IMR-90 (cell line): ENCODE measurements at regions not wholly inside any gene's neighbourhood (a gene's known extent, or its start where the extent isn't known, plus 50 kb on each side); places are given as distances from the start of the nearest gene placed in this dataset.

ENCODE experiments used
- ATAC-seq: fragments of 200-7000 bp; cut with Tn5 transposase; 2 replicates; pipeline ENCODE4 v1.9.1; 2020; ENCODE audit warnings: low read depth, mild to moderate bottlenecking, moderate library complexity
- BruUV-seq: library from RNA; stranded (reverse); fragments of 400-500 nt; replicated peaks from 2 replicates; lab custom pipeline; 2021; lab: Mats Ljungman, UMichigan
- CTCF ChIA-PET: fragments of 300-600 bp; formaldehyde crosslinking; extraction: SDS; loops from one replicate; lab custom pipeline; 2021; ENCODE audit warnings: antibody characterized with exemption; lab: Yijun Ruan, JAX
- POLR2A ChIA-PET: fragments of 300-600 bp; sonication (Branson Sonifier 250); formaldehyde crosslinking; loops from one replicate; lab custom pipeline; 2022; ENCODE audit warnings: antibody characterized with exemption; ENCODE audit not compliant: unreplicated experiment; lab: Charles Lee
- DNase-seq: peaks from one replicate; pipeline ENCODE4 v3.0.0; 2013
- H2AFZ ChIP-seq: replicated peaks from 2 replicates; pipeline ENCODE3; 2013; ENCODE audit warnings: low read length, mild to moderate bottlenecking; ENCODE audit not compliant: poor library complexity
- H2AK5ac ChIP-seq: 2 replicates; pipeline ENCODE4 v1.6.1; 2013; ENCODE audit warnings: low read depth, low read length, inconsistent platforms
- H2AK9ac ChIP-seq: replicated peaks from 2 replicates; pipeline ENCODE3; 2013; ENCODE audit warnings: mild to moderate bottlenecking, low read depth, low read length, moderate library complexity; ENCODE audit not compliant: poor library complexity
- H2BK120ac ChIP-seq: 2 replicates; pipeline ENCODE4 v1.6.1; 2013; ENCODE audit warnings: low read depth, low read length, inconsistent platforms
- H2BK15ac ChIP-seq: 3 replicates; pipeline ENCODE4 v1.6.1; 2013; ENCODE audit warnings: low read depth, low read length, inconsistent platforms
- H2BK20ac ChIP-seq: 2 replicates; pipeline ENCODE4 v1.6.1; 2013; ENCODE audit warnings: low read depth, mild to moderate bottlenecking, inconsistent platforms, low read length, moderate library complexity
- H2BK5ac ChIP-seq: 2 replicates; pipeline ENCODE4 v1.6.1; 2013; ENCODE audit warnings: mild to moderate bottlenecking, low read depth, low read length, inconsistent platforms; ENCODE audit not compliant: poor library complexity, severe bottlenecking
- H3K14ac ChIP-seq: replicated peaks from 2 replicates; pipeline ENCODE4 v1.6.1; 2013; ENCODE audit warnings: low read depth, low read length, inconsistent platforms
- H3K18ac ChIP-seq: 2 replicates; pipeline ENCODE4 v1.6.1; 2013; ENCODE audit warnings: low read depth, low read length, control low read depth
- H3K23ac ChIP-seq: 2 replicates; pipeline ENCODE4 v1.6.1; 2013; ENCODE audit warnings: low read depth, low read length, inconsistent platforms
- H3K27ac ChIP-seq: 2 replicates; pipeline ENCODE4 v1.5.1; 2013; ENCODE audit warnings: mild to moderate bottlenecking, control low read depth, low read length; ENCODE audit not compliant: insufficient read depth
- H3K27me3 ChIP-seq: 2 replicates; pipeline ENCODE4 v1.6.1; 2013; ENCODE audit warnings: low read length; ENCODE audit not compliant: control insufficient read depth, insufficient read depth
- H3K36me3 ChIP-seq: 2 replicates; pipeline ENCODE4 v1.6.1; 2013; ENCODE audit warnings: low read length, mixed read lengths; ENCODE audit not compliant: control insufficient read depth, insufficient read depth
- H3K4ac ChIP-seq: 2 replicates; pipeline ENCODE4 v1.6.1; 2013; ENCODE audit warnings: low read depth, low read length, inconsistent platforms
- H3K4me1 ChIP-seq: 2 replicates; pipeline ENCODE4 v1.6.1; 2013; ENCODE audit warnings: low read length, mixed read lengths; ENCODE audit not compliant: control insufficient read depth, insufficient read depth
- H3K4me2 ChIP-seq: 2 replicates; pipeline ENCODE4 v1.6.1; 2013; ENCODE audit warnings: low read depth, mild to moderate bottlenecking, control low read depth, low read length, moderate library complexity
- H3K4me3 ChIP-seq: 2 replicates; pipeline ENCODE4 v1.5.1; 2013; ENCODE audit warnings: low read depth, mild to moderate bottlenecking, control low read depth, low read length, moderate library complexity; ENCODE audit not compliant: insufficient read depth
- H3K56ac ChIP-seq: 2 replicates; pipeline ENCODE4 v1.6.1; 2013; ENCODE audit warnings: low read length, inconsistent platforms; ENCODE audit not compliant: insufficient read depth; ENCODE audit errors: extremely low read depth
- H3K79me1 ChIP-seq, 2 experiments: 2 replicates each; pipeline ENCODE4 v1.6.1; 2013; ENCODE audit warnings: low read length in 2 of 2, inconsistent platforms in 1 of 2, low read depth in 1 of 2
- H3K9ac ChIP-seq: 2 replicates; pipeline ENCODE4 v1.6.1; 2013; ENCODE audit warnings: low read depth, low read length, control low read depth
- H3K9me1 ChIP-seq: 2 replicates; pipeline ENCODE4 v1.6.1; 2013; ENCODE audit warnings: low read length, inconsistent platforms; ENCODE audit not compliant: insufficient read depth
- H3K9me3 ChIP-seq: 2 replicates; pipeline ENCODE4 v1.6.1; 2013; ENCODE audit warnings: low read length; ENCODE audit not compliant: control insufficient read depth, insufficient read depth
- H4K20me1 ChIP-seq: 2 replicates; pipeline ENCODE4 v1.6.1; 2013; ENCODE audit warnings: low read length, inconsistent platforms; ENCODE audit not compliant: insufficient read depth
- H4K5ac ChIP-seq: 2 replicates; pipeline ENCODE4 v1.6.1; 2013; ENCODE audit warnings: mild to moderate bottlenecking, low read depth, low read length, control low read depth
- H4K8ac ChIP-seq, 2 experiments: 2 replicates each; pipeline ENCODE4 v1.6.1; 2013; ENCODE audit warnings: low read depth in 2 of 2, low read length in 2 of 2, control low read depth in 1 of 2, inconsistent platforms in 1 of 2
- H4K91ac ChIP-seq: 2 replicates; pipeline ENCODE4 v1.6.1; 2013; ENCODE audit warnings: low read depth, low read length, inconsistent platforms; ENCODE audit not compliant: insufficient read depth
- BHLHE40 ChIP-seq: fragments of 150-350 bp; IDR thresholded peaks from 2 replicates; pipeline ENCODE4 v1.6.1; 2016; ENCODE audit warnings: mild to moderate bottlenecking, low read depth, low read length
- CEBPB ChIP-seq: IDR thresholded peaks from 2 replicates; pipeline ENCODE4 v1.6.1; 2012; ENCODE audit warnings: low read depth, low read length, improper control_type of control experiment
- CHD1 ChIP-seq: IDR thresholded peaks from 2 replicates; pipeline ENCODE4 v1.6.1; 2012; ENCODE audit warnings: low read depth, low read length, improper control_type of control experiment
- FOS ChIP-seq: fragments of 150-350 bp; IDR thresholded peaks from 2 replicates; pipeline ENCODE4 v1.6.1; 2016; ENCODE audit warnings: low read depth, low read length
- MAFK ChIP-seq: IDR thresholded peaks from 2 replicates; pipeline ENCODE4 v1.6.1; 2012; ENCODE audit warnings: low read depth, low read length, improper control_type of control experiment
- MAZ ChIP-seq: IDR thresholded peaks from 2 replicates; pipeline ENCODE4 v1.6.1; 2012; ENCODE audit warnings: low read depth, mild to moderate bottlenecking, low read length, improper control_type of control experiment, moderate library complexity, borderline replicate concordance
- MXI1 ChIP-seq: IDR thresholded peaks from 2 replicates; pipeline ENCODE4 v1.6.1; 2012; ENCODE audit warnings: low read depth, mild to moderate bottlenecking, low read length, moderate library complexity, borderline replicate concordance
- NFE2L2 ChIP-seq: fragments of 150-350 bp; IDR thresholded peaks from 2 replicates; pipeline ENCODE4 v1.6.1; 2016; ENCODE audit warnings: low read depth, mild to moderate bottlenecking, low read length
- POLR2A ChIP-seq: IDR thresholded peaks from 2 replicates; pipeline ENCODE4 v1.6.1; 2012; ENCODE audit warnings: mild to moderate bottlenecking, low read depth, low read length
- RAD21 ChIP-seq: IDR thresholded peaks from 2 replicates; pipeline ENCODE4 v1.6.1; 2012; ENCODE audit warnings: low read length, improper control_type of control experiment
- RCOR1 ChIP-seq: IDR thresholded peaks from 2 replicates; pipeline ENCODE4 v1.6.1; 2012; ENCODE audit warnings: mild to moderate bottlenecking, low read length, improper control_type of control experiment; ENCODE audit not compliant: insufficient replicate concordance
- RFX5 ChIP-seq: IDR thresholded peaks from 2 replicates; pipeline ENCODE4 v1.8.0; 2012; ENCODE audit warnings: low read depth, mild to moderate bottlenecking, low read length, moderate library complexity
- SMC3 ChIP-seq: fragments of 150-350 bp; IDR thresholded peaks from 2 replicates; pipeline ENCODE4 v1.6.1; 2016; ENCODE audit warnings: low read depth, mild to moderate bottlenecking, antibody characterized with exemption, low read length, moderate library complexity
- WGBS, 2 experiments: methylation state at CpG; one replicate each; pipeline versions ENCODE4 v1.1.5 to v1.1.7; 2013; ENCODE audit warnings: missing lambda C conversion rate in 2 of 2; ENCODE audit not compliant: insufficient read length in 1 of 2; ENCODE audit errors: extremely low coverage in 2 of 2; 5-methylcytosine and 5-hydroxymethylcytosine counted together
- dilution Hi-C: fragments of 300-500 bp; cut with HindIII; formaldehyde crosslinking; loops from one replicate; pipeline ENCODE4 v1.14.3; 2018; ENCODE audit warnings: low sequenced_read_pairs; ENCODE audit not compliant: unreplicated experiment
- in situ Hi-C: fragments of 300-500 bp; cut with MboI; formaldehyde crosslinking; loops from 3 replicates; pipeline ENCODE4 v1.14.3; 2019; ENCODE audit warnings: low sequenced_read_pairs, inconsistent platforms, mixed read lengths
- intact Hi-C: fragments of 100-400 bp; cut with micrococcal nuclease; formaldehyde crosslinking; loops from 2 replicates; pipeline ENCODE4 v1.10.0; 2022
- TF ChIP-seq, protein P1 (sequence below): conservative IDR thresholded peaks from 2 replicates; pipeline ENCODE4 v1.5.1; 2012; ENCODE audit warnings: mild to moderate bottlenecking, low read depth, low read length, improper control_type of control experiment
- TF ChIP-seq, protein P2 (sequence below): fragments of 150-350 bp; IDR thresholded peaks from 2 replicates; pipeline ENCODE4 v1.6.1; 2017; ENCODE audit warnings: mild to moderate bottlenecking, antibody characterized with exemption, low read length, low read depth
- TF ChIP-seq, protein P3 (sequence below): fragments of 150-350 bp; IDR thresholded peaks from 2 replicates; pipeline ENCODE4 v1.6.1; 2016; ENCODE audit warnings: low read depth, mild to moderate bottlenecking, low read length, moderate library complexity, borderline replicate concordance

- dilution Hi-C loops, result no loop called here
- no peak overlapping the region for H3K27ac ChIP-seq
- no peak overlapping the region for H2BK5ac ChIP-seq
- H3K4ac ChIP-seq, result no peak overlapping the region
- ATAC-seq, result no peak
- no peak overlapping the region for H3K56ac ChIP-seq
- H3K9ac ChIP-seq, result no peak overlapping the region
- no peak overlapping the region for H2AK9ac ChIP-seq
- H3K4me2 ChIP-seq, result no peak overlapping the region
- no peaks in the 10 kb centered on the region for H3K4me1 ChIP-seq
- no peak overlapping the region for H3K14ac ChIP-seq
- no peak overlapping the region for H2BK20ac ChIP-seq
- H3K36me3 ChIP-seq, result no peaks in the 10 kb centered on the region
- H4K8ac ChIP-seq, result no peak overlapping the region
- no peak overlapping the region for H2AK5ac ChIP-seq
- no peak for DNase-seq
- in situ Hi-C loops, result no loop called here
- H2AFZ ChIP-seq, result no peak overlapping the region
- no peaks in the 10 kb centered on the region for H3K79me1 ChIP-seq
- intact Hi-C loops, result no loop called here
- ChIA-PET CTCF (interaction anchor here (0.7 kb wide), 1 partner anchor 329 kb away, joined by 5 read pairs; no protein-coding TSS in a partner anchor), POLR2A (no interaction called here)
- no peak overlapping the region for H2BK120ac ChIP-seq
- H3K9me1 ChIP-seq, result no peaks in the 10 kb centered on the region
- H3K18ac ChIP-seq, result no peak overlapping the region
- H2BK15ac ChIP-seq, result no peak overlapping the region
- no CpG with 5 or more reads among the region's 9 CpGs for WGBS, 2 experiments
- no peak overlapping the region for H4K5ac ChIP-seq
- peaks cover 14% of the 10 kb centered on the region for H3K9me3 ChIP-seq
- TF ChIP-seq RCOR1, result no peak
- no peak for TF ChIP-seq RAD21
- no peak for TF ChIP-seq MAZ
- TF ChIP-seq MAFK, result no peak
- TF ChIP-seq RFX5, result no peak
- no peak for TF ChIP-seq POLR2A
- TF ChIP-seq CEBPB, result no peak
- TF ChIP-seq NFE2L2, result no peak
- TF ChIP-seq BHLHE40, result no peak
- TF ChIP-seq, protein P1, sequence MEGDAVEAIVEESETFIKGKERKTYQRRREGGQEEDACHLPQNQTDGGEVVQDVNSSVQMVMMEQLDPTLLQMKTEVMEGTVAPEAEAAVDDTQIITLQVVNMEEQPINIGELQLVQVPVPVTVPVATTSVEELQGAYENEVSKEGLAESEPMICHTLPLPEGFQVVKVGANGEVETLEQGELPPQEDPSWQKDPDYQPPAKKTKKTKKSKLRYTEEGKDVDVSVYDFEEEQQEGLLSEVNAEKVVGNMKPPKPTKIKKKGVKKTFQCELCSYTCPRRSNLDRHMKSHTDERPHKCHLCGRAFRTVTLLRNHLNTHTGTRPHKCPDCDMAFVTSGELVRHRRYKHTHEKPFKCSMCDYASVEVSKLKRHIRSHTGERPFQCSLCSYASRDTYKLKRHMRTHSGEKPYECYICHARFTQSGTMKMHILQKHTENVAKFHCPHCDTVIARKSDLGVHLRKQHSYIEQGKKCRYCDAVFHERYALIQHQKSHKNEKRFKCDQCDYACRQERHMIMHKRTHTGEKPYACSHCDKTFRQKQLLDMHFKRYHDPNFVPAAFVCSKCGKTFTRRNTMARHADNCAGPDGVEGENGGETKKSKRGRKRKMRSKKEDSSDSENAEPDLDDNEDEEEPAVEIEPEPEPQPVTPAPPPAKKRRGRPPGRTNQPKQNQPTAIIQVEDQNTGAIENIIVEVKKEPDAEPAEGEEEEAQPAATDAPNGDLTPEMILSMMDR, result no peak
- TF ChIP-seq, protein P2, sequence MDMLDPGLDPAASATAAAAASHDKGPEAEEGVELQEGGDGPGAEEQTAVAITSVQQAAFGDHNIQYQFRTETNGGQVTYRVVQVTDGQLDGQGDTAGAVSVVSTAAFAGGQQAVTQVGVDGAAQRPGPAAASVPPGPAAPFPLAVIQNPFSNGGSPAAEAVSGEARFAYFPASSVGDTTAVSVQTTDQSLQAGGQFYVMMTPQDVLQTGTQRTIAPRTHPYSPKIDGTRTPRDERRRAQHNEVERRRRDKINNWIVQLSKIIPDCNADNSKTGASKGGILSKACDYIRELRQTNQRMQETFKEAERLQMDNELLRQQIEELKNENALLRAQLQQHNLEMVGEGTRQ, result no peak
- no peak for TF ChIP-seq SMC3
- no peak for TF ChIP-seq MXI1
- no peak for TF ChIP-seq FOS
- TF ChIP-seq, protein P3, sequence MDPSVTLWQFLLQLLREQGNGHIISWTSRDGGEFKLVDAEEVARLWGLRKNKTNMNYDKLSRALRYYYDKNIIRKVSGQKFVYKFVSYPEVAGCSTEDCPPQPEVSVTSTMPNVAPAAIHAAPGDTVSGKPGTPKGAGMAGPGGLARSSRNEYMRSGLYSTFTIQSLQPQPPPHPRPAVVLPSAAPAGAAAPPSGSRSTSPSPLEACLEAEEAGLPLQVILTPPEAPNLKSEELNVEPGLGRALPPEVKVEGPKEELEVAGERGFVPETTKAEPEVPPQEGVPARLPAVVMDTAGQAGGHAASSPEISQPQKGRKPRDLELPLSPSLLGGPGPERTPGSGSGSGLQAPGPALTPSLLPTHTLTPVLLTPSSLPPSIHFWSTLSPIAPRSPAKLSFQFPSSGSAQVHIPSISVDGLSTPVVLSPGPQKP, result no peak
- TF ChIP-seq CHD1, result no peak
- H4K20me1 ChIP-seq, result no peaks in the 10 kb centered on the region
- no peak overlapping the region for H3K4me3 ChIP-seq
- no peaks in the 10 kb centered on the region for H3K27me3 ChIP-seq
- BruUV-seq, result no TSS peak
- H4K91ac ChIP-seq, result no peak overlapping the region
- H3K23ac ChIP-seq, result no peak overlapping the region
Measured at GRCh38 chr19:28377077-28377476, 835.9 kb downstream of the UQCRFS1 start.
